Dedifferentiated amniotic fluid mesenchymal stem cell (primary cell): ENCODE measurements at regions not wholly inside any gene's neighbourhood (a gene's known extent, or its start where the extent isn't known, plus 50 kb on each side); places are given as distances from the start of the nearest gene placed in this dataset.
"Not testable (repeated sequence)": the region's sequence is repeated elsewhere in the genome, so short reads cannot be mapped to it uniquely, and the experiment has no call there.

Source experiments
- DNase-seq: peaks from one replicate; pipeline ENCODE4 v3.0.0-alpha.2; 2016; ENCODE audit errors: extremely low spot score

GRCh38 chr9:96064826-96065481 is 189.5 kb downstream of the ERCC6L2 start:
- DNase-seq: no peak

GRCh38 chr9:96062854-96063253 is 187.4 kb downstream of the ERCC6L2 start:
- no peak for DNase-seq

- DNase-seq: no peak
Measured at GRCh38 chr9:96062031-96062430, 186.5 kb downstream of the ERCC6L2 start.

- DNase-seq: no peak
Measured at GRCh38 chr9:96061293-96061987, 185.9 kb downstream of the ERCC6L2 start.

- no peak for DNase-seq
Measured at GRCh38 chr9:96058218-96058617, 182.7 kb downstream of the ERCC6L2 start.

GRCh38 chr9:96057155-96057554 is 181.7 kb downstream of the ERCC6L2 start:
- DNase-seq: no peak

GRCh38 chr9:96056226-96056625 is 180.7 kb downstream of the ERCC6L2 start:
- no peak for DNase-seq

GRCh38 chr9:96054248-96054647 is 178.8 kb downstream of the ERCC6L2 start:
- not testable (repeated sequence) for DNase-seq

- no peak for DNase-seq
Measured at GRCh38 chr9:96052686-96053085, 177.2 kb downstream of the ERCC6L2 start.

- DNase-seq: no peak
Measured at GRCh38 chr9:96051423-96051822, 175.9 kb downstream of the ERCC6L2 start.

- DNase-seq: no peak
Measured at GRCh38 chr9:96050861-96051155, 175.3 kb downstream of the ERCC6L2 start.

GRCh38 chr9:96050048-96050860 is 174.8 kb downstream of the ERCC6L2 start:
- DNase-seq: no peak

GRCh38 chr9:96048956-96049831 is 173.7 kb downstream of the ERCC6L2 start:
- no peak for DNase-seq

GRCh38 chr9:96048104-96048955 is 172.8 kb downstream of the ERCC6L2 start:
- DNase-seq: no peak

- no peak for DNase-seq
Measured at GRCh38 chr9:96047741-96048103, 172.2 kb downstream of the ERCC6L2 start.

GRCh38 chr9:96047116-96047639 is 171.7 kb downstream of the ERCC6L2 start:
- no peak for DNase-seq

- DNase-seq: no peak
Measured at GRCh38 chr9:96045811-96046210, 170.3 kb downstream of the ERCC6L2 start.

GRCh38 chr9:96044401-96044800 is 168.9 kb downstream of the ERCC6L2 start:
- no peak for DNase-seq

- no peak for DNase-seq
Measured at GRCh38 chr9:96040591-96041461, 165.3 kb downstream of the ERCC6L2 start.

GRCh38 chr9:96038914-96039313 is 163.4 kb downstream of the ERCC6L2 start:
- DNase-seq: no peak
